CD4-positive, alpha-beta T cell treated with Interleukin-4 for 1 hour (primary cell): ENCODE measurements at regions not wholly inside any gene's neighbourhood (a gene's known extent, or its start where the extent isn't known, plus 50 kb on each side); places are given as distances from the start of the nearest gene placed in this dataset.

Source experiments
- DNase-seq, 2 donors: peaks; one replicate each; pipeline ENCODE4 v3.0.0-alpha.2; 2020 to 2022

DNA sequence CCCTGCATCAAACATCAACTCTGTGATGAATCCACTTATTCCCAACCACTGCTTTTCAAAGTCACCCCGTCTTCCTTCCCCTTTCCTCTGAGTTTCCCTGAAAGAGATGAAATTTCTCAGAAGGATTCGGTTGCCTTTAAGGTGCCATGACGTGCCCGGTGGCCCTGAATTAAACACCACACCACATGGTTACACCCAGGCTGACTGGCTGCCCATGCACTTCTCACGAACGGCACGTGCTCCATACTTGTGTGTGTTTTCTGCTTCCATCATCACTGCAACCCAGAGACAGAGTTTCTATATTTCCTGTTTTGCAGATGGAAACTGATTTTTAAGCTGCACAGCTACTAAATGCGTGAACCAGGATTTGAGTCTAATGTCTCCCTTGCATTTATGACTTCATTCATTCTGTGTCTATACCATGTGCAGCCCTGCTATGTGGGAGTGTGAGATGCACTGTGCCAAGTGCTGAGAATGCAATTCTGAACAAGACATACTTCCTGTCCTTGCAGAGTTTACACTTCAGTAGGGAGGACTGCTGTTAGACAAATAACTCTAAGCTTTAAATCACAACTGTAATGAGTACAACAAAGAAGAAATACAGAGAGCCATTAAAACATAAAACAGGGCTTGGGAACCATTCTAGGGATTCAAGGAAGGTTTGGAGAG lies 162.9 kb downstream of the NXNL2 start:
- DNase-seq: no peak

DNA sequence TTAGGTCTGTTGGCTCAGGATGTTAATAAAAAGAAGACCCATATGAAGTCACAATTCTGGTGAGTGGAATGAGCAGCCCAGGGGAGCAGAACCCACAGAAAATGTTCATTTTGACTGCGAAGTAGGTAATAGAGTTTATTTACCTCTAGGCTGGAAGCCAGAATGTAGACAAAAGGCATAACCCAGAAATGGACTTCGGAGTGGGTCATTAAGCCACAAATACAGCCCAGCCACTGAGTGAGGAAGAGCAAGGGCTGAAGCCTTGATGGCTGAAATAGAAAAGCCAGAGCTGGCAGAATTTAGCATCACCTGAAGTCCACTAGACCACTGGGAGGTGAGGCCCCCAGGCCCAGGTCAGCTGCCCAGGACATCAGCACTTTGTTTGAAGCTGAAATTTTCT lies 168.0 kb downstream of the NXNL2 start:
- no peak for DNase-seq

DNA sequence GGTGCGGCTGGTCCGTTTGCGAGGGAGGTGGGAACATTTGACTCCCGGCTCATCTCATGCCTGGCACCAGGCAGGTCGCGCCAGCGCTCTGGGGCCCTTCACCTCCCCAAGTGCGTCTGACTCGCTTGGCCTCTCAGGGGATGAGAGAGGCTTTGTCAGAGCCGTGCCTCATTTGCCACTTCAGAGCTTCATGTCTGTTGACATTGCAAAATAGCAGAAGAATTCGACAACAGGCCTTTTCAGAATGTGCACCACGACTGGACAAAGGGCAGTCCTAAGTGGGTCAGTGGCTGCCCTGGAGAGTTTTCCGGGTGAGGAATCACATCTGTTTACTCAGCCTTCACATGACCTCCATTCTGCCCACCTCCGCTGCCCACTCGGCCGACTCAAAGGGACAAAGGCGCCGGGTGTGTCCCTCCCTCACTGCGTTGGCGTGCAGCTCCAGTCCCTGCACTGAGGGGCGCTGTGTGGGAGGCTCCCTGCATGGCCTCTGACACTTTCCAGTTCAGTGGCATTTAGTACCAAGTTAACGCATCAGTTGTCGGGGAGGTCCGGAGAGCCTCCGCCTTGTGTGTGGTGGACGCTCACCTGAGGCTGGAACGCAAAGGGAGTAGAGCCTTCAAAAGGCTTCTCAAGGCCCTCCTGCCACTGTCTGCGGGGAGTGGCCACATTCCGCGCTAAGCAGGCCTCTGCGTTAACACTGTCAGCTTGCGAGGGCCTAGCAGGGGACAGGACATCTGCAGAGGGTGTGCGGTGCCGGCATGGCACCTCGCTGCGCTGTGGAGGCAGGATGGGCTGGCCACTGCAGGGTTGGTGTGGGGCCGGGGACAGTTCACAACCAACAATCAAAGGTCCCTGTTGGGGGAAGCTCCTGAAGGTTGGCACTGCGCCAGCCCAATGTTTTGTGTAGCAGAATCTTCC lies 171.5 kb downstream of the NXNL2 start:
- DNase-seq: no peak

DNA sequence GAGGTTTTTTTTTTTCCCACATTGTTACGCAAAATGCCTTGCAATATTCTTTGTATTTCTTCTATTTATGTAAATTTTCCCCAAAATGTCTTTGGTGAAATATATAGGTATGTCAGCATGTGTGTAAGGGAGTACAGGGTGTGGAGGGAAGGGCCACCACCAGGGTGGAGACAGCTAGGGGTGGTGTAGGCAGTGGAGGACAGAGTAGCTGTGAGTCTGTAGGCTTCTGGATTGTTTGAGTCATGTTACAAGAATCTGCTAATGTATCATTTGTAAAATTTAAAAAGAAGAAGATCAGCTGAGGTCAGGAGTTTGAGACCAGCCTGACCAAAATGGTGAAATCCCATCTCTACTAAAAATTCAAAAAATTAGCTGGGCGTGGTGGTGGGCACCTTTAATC lies 175.5 kb downstream of the NXNL2 start:
- DNase-seq: no peak

DNA sequence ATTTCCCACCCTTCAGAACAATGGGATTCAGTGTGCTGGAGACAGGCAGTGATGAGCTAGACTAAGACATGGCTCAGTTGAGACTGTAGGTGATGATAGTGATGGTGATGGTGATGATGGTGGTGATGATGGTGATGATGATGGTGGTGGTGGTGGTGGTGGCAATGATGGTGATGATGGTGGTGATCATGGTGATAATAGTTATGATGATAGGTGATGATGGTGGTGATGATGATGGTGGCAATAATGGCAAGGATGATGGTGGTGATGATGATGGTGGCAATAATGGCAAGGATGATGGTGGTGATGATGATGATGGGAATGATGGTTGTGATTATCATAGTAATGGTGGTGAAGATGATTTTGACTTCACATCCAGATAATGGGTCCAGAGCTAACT lies 176.7 kb downstream of the NXNL2 start:
- DNase-seq: no peak

DNA sequence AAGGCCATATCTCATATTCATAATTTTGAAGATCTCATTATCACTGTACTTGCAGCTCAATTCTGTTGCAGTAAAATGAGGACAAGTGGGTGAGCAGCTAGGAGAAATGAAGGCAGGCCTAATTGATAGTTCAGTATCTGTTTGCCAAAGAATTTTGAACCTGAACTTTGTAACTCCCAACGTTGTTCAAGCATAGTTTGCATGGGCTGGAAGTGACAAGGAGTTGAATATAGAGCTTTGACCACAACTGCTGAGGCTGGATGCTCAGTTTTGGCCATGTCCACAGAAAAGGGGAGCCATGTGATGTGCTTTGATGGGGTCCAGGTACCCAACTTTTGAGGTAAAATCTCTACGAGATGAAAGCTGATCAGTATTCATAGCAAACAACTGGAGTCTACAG lies 177.5 kb downstream of the NXNL2 start:
- no peak for DNase-seq

DNA sequence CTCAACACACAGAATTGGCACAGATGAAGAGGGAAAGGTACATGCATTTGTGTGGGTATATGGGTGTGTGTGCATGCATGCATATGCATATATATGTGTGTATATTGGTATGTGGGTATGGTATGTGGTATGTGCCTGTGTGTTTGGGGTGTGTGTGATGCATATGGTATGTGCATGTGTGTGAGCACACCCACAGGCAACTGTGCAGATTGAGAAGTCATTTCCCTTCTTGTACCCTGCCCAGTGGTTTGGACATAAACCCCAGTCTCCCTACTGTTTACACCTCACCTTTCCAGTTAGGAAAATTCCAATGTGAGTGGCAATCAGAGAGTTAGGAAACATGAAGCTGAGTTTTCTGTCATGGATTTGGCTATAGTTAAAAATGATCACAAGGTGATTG lies 178.0 kb downstream of the NXNL2 start:
- DNase-seq: no peak

DNA sequence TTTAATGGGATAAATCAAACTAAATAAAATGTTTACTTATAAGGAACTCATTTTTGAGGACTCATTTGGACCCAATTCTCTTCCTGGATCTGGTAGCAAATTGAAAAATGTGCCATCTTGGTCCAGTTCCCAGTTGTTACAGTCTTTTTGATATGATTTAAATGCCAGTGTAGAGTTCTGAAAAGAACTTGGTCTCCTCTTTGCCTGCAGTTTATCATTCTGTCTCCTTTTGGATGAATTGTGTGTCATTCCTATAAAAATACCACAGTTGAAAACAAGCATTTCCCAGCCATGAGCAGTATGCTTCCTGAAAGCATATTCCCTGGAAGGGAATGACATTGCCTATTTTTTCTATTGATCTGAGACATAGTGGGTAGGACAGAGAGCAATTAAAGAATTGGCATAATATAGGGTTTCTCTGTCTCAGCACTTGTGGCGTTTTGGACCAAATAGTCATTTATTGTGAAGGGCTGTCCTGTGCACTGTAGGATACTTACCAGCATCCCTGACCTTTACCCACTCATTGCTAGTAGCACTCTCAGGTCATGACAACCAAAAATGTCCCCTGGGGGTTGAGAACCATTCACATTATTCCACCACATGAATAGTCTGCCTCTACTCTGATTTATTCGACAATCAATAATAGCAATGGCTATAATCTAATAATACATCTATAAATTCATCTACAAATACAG lies 181.8 kb downstream of the NXNL2 start:
- no peak for DNase-seq

DNA sequence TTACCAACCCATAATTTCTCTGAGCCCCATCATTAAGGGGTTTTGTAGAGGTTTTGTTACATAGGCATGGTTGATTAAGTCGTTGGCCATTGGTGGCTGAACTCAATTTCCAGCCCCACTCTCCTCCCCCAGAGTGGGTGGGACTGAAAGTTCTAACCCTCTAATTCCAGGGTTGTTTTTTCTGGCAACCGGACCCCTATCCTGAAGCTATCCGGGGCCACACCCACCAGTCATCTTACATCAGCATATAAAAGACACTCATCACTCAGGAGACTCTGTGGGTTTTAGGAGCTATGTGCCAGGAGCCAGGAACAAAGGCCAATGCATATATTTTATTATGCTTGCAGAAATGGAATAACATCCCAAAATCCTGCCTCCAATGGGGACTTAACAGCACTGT lies 186.0 kb downstream of the NXNL2 start:
- no peak for DNase-seq

DNA sequence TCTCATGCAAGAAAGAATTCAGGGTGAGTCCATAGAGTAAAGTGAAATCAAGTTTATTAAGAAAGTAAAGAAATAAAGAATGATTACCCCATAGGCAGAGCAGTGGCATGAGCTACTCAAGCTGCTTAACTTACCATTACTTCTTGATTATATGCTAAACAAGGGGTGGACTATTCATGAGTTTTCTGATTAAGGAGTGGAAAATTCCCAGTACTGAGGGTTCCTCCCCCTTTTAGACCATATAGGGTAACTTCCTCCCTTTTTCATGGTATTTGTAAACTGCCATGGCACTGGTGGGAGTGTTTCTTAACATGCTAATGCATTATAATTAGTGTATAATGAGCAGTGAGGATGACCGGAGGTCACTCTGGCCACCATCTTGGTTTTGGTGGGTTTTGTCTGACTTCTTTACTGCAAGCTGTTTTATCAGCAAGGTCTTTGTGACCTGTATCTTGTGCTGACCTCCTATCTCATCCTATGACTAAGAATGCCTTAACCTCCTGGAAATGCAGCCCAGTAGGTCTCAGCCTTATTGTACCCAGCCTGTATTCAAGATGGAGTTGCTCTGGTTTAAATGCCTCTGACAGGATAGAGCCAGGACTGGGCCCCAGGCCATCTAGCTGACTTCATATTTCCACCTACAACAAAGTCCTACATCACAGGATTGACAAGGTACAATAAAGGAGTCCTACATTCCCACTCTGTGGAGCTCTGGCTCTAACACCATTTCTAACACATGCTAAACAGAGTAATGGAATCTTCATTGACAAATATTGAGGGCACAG lies 186.7 kb downstream of the NXNL2 start:
- no peak for DNase-seq

DNA sequence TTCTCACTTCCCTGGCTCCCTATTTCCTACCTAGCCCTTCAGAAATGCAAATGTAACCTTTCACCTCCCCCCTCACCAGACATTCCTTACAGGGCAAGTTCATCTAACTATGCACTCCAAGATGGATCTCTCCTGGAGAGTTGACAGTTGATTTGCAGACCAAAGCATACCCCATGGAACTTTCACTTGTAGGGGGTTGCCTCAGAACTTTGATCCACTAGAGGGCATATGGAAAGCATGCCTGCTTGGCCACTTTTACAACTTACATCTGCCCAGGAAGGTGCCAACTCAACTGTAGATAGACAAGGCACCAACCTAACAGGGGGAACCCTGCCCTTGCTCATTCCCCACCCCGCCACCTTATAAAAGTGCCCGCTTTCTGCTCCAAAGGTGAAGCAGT lies 187.8 kb downstream of the NXNL2 start:
- no peak for DNase-seq

DNA sequence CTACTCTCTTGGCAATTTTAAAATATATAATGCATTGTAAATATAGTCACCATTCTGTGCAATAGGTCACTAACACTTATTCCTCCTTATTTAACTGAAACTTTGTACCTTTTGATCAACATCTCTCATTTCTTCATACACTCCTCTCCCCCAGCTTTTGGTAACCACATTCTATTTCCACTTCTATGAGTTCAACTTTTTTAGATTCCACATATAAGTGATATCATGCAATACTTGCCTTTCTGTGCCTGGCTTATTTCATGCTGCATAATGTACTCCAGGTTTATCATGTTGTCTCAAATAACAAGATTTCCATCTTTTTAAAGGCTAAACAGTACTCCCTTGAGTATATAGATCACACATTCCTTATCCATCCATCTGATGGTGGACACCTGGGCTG lies 188.8 kb downstream of the NXNL2 start:
- DNase-seq: no peak

DNA sequence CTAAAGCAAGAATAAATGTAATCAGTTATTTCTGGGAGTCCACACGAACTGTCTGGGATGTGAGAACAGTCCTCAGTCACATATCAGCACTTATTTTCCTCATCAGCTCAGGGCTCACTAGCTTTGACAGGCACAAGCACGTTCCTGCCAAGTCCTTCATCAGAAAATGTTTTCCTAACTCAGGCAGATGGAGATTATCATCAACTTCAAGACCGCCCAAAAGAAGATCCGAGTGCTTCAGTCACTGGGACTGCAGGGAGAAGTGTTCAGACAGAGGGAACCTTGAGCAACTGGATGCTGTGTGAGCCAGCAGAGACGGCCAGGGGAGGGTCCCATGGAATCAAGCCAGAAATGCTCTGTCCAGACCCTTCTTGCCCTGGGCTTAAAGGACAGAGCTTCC lies 189.4 kb downstream of the NXNL2 start:
- DNase-seq: no peak

DNA sequence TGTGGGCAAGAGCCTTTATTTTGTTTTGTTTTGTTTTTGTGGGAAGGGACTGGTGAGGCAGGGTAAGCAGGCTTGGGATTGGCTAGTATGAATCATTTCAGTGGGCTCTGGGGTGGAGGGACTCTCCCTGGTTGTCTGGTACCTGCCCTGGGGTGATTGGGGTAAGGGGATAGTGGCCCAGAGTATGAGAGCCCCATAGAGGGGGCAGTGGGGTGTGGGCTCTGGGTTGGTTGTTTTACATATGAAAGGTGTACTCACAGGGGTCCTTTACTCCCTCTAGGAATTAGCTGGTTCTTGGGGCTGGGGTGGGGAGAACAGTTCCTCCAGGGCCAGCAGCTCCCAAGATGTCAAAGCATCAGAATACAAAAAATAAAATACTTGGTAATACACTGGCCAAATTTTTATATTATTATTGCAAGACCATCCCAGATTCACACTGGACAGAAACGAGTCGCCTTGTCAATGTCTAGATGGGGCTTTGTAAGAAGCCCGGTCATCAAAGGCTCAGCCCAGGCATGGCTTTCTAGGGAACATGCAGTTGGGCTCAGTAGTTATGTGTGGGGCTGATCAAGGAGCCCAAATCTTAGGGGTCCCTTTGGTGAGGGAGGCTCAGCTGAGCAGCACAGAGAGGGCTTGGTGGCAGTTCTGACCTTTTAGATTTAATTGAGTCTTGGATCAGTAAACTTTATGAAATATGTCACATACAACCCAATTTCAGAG lies 190.5 kb downstream of the NXNL2 start:
- DNase-seq: no peak

DNA sequence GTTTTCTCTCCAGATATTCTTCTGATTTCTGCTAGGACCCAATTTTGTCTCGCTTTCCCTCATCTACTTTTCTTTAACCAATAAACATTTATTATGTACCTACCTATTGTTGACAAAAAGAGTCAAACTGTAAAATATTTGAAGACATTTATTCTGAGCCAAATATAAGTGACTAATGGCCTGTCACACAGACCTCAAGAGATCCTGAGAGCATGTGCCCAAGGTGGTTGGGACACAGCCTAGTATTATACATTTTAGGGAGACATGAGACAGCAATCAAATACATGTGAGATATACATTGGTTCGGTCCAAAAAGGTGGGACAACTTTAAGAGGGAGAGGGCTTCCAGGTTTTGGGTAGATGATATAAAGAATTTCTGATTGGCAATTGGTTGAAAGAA lies 191.8 kb downstream of the NXNL2 start:
- no peak for DNase-seq

DNA sequence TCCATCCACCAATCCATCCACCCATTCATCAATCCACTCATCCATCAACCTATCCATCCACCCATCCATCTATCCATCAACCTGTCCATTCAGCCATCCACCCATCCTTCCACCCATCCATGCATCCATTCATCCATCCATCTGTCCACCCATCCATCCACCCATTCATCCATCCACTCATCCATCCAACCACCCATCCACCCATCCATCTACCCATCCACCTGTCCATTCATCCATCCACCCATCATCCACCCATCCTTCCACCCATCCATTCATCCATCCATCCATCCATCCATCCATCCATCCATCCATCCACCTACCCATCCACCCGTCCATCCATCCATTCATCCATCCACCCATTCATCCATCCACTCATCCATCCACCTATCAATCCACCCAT lies 195.8 kb downstream of the NXNL2 start:
- DNase-seq: no peak

DNA sequence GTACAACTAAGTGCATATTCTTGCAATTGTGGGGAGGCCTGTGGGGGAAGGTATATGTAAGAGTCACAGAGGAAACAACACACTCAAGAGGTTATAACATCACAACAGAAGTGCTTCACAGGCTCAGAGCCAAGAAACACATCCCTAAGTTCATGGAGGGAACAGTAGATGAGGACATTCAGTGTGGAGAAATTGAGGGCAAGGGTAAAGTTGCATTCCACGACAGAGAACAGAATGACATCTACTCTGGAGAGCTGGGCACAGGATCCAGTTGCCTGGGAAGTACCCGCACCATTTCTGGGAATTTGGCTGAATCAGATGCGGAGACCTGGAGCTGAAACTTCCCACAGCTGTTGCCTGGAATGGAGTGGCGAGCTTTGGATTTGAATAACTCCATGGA lies 197.2 kb downstream of the NXNL2 start:
- DNase-seq: no peak

DNA sequence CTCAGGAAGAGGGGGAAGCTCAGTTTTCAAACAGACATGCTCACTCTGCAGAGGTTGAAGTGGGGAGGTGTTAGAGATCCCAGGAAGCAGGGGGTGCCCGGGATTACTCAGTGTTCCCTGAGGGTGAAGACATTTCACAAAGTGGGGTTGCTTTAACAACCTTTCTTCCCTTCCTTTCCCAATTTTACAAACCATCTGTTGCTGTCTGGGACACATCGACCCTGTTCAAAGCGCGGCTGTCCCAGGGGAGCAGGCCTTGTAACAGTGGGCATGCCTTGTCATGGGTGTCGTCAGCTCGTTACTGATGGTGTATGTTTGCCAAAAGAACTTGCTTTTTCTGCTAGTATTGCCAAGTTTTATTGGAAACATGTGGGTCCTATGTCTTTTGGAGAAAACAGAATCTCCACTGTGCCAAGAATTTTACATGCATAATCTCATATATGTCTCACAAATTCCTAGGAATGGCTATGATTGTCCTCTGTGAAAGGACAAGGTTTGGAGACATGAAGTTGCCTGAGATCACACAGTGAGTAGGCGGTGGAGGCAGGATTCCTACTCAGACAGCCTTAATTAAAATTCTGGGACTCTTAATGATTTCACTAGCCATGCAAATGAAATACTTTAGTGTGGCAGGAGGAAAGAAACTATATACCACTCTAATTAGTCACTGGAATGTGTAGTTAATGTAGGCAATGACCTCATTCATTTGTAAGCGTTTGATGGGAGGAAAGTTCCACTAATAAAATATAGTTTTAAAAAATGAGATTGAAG lies 198.9 kb downstream of the NXNL2 start:
- no peak for DNase-seq

DNA sequence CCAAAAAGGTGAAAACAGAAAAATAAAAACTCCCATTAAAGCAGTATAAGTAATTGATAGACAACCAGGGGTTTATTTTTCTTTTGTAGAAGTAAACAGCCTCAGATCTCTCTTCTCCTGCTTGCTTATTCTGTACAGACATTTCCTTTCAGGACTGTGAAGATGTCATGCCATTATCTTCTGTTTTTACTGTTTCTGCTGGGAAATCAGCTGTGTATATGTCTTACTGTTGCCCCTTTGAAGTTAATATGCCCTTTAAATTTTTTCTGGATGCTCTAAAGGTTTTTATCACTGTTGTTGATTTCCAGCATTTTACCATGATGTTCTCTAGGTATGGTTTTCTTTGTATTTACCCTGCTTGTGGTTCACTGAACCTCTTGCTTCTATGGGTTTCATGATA lies 199.5 kb downstream of the NXNL2 start:
- DNase-seq: no peak

DNA sequence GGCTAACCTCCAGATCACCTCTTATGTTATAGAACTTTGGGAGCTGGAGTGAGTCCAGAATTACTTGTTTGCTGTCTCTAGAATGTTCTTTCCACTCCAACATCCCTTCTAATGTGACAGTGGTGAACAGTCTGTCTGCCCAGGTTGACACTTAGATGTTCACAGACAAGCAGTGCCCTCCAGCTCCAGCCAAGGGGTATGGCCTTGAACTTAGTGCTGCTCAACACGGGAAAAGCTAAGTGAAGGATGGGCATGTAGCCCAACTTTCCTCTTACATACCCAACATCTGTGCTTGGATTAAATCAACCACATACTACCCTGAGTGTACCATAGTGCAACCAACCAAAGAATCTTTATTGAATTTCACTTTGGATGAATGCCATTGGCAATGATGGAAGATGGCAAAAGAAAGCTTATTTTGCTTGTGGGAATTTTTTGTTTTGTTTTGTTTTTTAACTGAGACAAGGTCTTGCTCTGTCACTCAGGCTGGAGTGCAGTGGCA lies 201.2 kb downstream of the NXNL2 start:
- DNase-seq: no peak

DNA sequence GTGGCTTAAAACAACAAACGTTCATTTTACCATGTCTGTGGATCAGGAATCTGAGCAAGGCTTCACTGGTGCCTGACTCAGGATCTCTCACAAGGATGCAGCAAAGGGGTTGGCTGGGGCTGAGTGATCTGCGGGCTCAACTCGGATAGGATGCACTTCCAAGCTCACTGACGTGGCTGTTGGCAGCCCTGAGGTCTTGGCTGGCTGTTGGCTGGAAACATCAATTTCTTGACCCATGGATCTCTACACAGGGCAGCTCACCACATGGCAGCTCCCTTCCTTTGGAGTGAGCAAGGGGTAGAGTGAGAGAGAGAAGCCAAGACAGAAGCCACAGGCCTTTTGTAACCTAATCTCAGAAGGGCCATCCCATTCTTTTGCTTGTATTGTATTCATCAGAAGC lies 202.1 kb downstream of the NXNL2 start:
- DNase-seq: no peak
